ENCODE measurements at regions not wholly inside any gene's neighbourhood (a gene's known extent, or its start where the extent isn't known, plus 50 kb on each side); places are given as distances from the start of the nearest gene placed in this dataset.

DNA sequence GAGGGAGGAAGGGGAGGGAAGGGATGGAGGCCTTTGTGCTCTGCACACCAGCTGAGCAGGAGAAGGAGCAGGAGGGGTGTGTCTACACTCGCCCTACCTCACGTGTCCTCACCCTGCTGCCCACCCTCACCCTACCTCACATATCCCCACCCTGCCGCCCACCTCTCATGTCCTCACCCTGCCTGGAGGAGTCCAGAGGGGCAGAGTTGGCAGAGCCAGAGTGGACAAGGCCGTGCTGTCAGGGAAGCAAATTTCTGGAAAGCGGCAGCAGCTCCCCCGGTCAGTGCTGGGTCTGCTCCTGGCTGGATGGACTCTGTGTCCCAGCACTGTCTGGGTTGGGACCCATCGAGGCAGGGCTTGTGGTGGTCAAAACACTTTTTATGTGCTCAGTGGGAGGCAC is 799.6 kb downstream of the BRD1 start:
- Histone ChIP-seq H3K9me3 (ENCODE audit: low read length) (no peaks in the 10 kb centered on the region), H3K27me3 (ENCODE audit: insufficient read depth, low read length, poor library complexity, severe bottlenecking) (no peaks in the 10 kb centered on the region), H3K27ac (ENCODE audit: low read depth, low read length) (no peak overlapping the region), H3K4me3 (ENCODE audit: low read length) (no peak overlapping the region), H3K36me3 (ENCODE audit: insufficient read depth, low read length) (no peaks in the 10 kb centered on the region), H3K4me1 (ENCODE audit: insufficient read depth, low read length) (no peaks in the 10 kb centered on the region)
- ChIA-PET POLR2A (no interaction called here), CTCF (no interaction called here)
- H3K4me1 Mint-ChIP-seq = no peaks in the 10 kb centered on the region
- DNase-seq = peak in 1 of 5 donors; percentile 18
- H3K9me3 Mint-ChIP-seq = peaks cover 0 to 2% (median 0%) of the 10 kb centered on the region in 5 donors
- H3K4me3 Mint-ChIP-seq = no peak overlapping the region
- H3K36me3 Mint-ChIP-seq = no peaks in the 10 kb centered on the region
- H3K27ac Mint-ChIP-seq = no peak overlapping the region
- H3K27me3 Mint-ChIP-seq = peaks cover 7 to 17% of the 10 kb centered on the region in 2 donors

DNA sequence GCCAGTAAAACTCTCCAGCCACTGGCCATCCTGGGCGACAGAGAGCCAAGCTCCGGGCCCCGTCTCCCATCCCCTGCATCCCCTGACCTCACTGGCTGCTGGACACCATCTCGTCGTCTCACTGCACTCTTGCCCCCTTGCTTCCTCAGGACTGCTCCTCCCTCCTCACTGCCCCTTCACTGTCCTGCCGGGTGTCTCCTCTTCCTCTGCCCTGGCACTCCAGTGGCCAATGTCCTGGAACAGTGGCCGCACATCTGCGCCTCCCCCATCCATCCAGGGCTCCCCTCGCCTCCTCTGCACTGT is 800.4 kb downstream of the BRD1 start:
- Mint-ChIP-seq H3K27me3 (peaks cover 4 to 17% of the 10 kb centered on the region in 2 donors), H3K27ac (no peak overlapping the region), H3K4me1 (no peaks in the 10 kb centered on the region), H3K4me3 (no peak overlapping the region), H3K9me3 (peaks cover 0 to 2% (median 0%) of the 10 kb centered on the region in 5 donors), H3K36me3 (no peaks in the 10 kb centered on the region)
- Histone ChIP-seq H3K4me1 (ENCODE audit: insufficient read depth, low read length) (no peaks in the 10 kb centered on the region), H3K36me3 (ENCODE audit: insufficient read depth, low read length) (no peaks in the 10 kb centered on the region), H3K9me3 (ENCODE audit: low read length) (no peaks in the 10 kb centered on the region), H3K27me3 (ENCODE audit: insufficient read depth, low read length, poor library complexity, severe bottlenecking) (no peaks in the 10 kb centered on the region), H3K27ac (ENCODE audit: low read depth, low read length) (no peak overlapping the region), H3K4me3 (ENCODE audit: low read length) (no peak overlapping the region)
- ChIA-PET POLR2A (no interaction called here), CTCF (no interaction called here)
- DNase-seq = no peak

DNA sequence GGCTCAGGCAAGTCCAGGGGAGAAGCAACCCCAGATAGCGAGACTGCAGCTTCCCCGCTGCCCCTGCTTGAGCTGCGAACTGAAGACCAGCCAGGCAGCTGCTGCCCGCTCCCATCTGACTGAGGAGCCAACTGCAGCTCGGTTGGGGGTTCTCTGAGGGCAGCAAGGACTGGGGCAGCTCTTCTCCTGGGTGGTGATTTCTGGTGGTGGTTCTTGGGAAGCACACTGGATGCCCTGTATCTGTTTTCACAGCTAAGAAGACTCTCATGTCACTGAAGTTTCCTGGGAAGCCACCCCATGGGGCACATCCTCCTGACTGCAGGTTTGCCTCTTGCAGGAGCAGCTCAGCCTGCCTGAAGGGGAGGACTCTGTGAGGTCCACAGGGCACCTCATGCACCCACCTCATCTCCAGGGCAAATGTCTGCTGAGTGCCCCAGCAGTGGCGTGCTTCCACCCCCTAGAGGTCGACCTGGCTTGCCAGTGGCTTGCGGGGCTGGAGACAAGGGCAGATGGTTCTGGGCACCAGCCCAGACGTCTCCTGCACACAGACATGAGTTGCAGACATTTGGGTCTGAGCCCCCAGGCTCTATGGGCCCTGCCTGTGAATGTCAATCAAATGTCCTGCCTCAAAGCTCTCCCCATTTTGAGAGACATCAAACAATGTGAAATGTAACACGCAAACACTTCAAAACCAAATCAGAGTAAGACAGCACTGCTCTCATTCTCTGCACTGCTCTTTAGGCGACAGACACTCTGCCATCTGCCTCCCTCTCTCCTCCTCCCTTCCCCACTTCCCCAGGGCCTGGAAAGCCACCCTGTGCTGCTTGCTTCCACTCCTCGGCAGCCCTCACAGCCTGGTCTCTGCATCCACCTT is 800.9 kb downstream of the BRD1 start:
- H3K9me3 ChIP-seq (ENCODE audit: low read length) = no peaks in the 10 kb centered on the region
- Mint-ChIP-seq H3K9me3 (no peaks in the 10 kb centered on the region), H3K4me3 (no peak overlapping the region), H3K27me3 (peaks cover 0 to 17% of the 10 kb centered on the region in 2 donors), H3K4me1 (no peaks in the 10 kb centered on the region), H3K36me3 (no peaks in the 10 kb centered on the region), H3K27ac (no peak overlapping the region)
- H3K27ac ChIP-seq (ENCODE audit: low read depth, low read length) = no peak overlapping the region
- H3K4me3 ChIP-seq (ENCODE audit: low read length) = no peak overlapping the region
- DNase-seq = peak in 1 of 5 donors; percentile 43
- POLR2A ChIA-PET = no interaction called here
- H3K4me1 ChIP-seq (ENCODE audit: insufficient read depth, low read length) = no peaks in the 10 kb centered on the region
- no peaks in the 10 kb centered on the region for H3K27me3 ChIP-seq (ENCODE audit: insufficient read depth, low read length, poor library complexity, severe bottlenecking)
- CTCF ChIA-PET = no interaction called here
- no peaks in the 10 kb centered on the region for H3K36me3 ChIP-seq (ENCODE audit: insufficient read depth, low read length)

DNA sequence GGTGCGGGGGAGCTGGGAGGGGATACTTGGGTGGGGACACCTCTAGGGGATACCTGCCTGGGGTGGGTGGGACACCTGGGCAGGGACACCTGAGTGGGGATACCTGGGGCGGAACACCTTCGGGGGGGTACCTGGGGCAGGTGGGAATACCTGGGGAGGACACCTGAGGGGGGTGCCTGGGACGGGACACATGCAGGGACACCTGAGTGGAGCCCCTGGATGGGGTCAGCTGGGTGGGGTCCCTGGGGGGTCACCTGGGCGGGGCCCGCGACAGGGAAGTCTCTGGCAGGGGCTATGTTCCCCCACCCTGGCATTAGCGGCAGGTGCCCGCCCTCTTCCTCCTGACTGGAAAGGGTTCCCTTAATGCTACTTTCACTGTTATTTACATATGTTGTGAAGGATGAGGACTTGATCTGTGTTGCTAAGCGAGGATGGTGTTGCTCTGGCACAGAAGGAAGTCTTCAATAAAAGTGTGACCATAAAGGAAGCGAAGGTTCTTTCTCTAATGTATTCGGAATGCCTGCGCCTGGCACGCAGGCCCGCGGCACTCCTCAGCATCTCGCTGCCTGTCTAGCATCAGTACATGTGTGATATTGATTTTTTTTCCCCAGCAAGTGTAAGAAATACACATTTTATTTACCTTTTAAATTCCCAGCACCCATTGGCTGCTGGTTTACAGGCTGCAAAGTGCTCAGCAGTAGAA is 801.7 kb downstream of the BRD1 start:
- Histone ChIP-seq H3K27ac (ENCODE audit: low read depth, low read length) (no peak overlapping the region), H3K27me3 (ENCODE audit: insufficient read depth, low read length, poor library complexity, severe bottlenecking) (no peaks in the 10 kb centered on the region), H3K36me3 (ENCODE audit: insufficient read depth, low read length) (no peaks in the 10 kb centered on the region), H3K4me1 (ENCODE audit: insufficient read depth, low read length) (no peaks in the 10 kb centered on the region), H3K4me3 (ENCODE audit: low read length) (no peak overlapping the region), H3K9me3 (ENCODE audit: low read length) (no peaks in the 10 kb centered on the region)
- Mint-ChIP-seq H3K9me3 (no peaks in the 10 kb centered on the region), H3K4me3 (no peak overlapping the region), H3K27ac (no peak overlapping the region), H3K4me1 (no peaks in the 10 kb centered on the region), H3K36me3 (no peaks in the 10 kb centered on the region), H3K27me3 (peaks cover 0 to 14% of the 10 kb centered on the region in 2 donors)
- ChIA-PET POLR2A (no interaction called here), CTCF (no interaction called here)
- peak in 1 of 5 donors; percentile 35 for DNase-seq

DNA sequence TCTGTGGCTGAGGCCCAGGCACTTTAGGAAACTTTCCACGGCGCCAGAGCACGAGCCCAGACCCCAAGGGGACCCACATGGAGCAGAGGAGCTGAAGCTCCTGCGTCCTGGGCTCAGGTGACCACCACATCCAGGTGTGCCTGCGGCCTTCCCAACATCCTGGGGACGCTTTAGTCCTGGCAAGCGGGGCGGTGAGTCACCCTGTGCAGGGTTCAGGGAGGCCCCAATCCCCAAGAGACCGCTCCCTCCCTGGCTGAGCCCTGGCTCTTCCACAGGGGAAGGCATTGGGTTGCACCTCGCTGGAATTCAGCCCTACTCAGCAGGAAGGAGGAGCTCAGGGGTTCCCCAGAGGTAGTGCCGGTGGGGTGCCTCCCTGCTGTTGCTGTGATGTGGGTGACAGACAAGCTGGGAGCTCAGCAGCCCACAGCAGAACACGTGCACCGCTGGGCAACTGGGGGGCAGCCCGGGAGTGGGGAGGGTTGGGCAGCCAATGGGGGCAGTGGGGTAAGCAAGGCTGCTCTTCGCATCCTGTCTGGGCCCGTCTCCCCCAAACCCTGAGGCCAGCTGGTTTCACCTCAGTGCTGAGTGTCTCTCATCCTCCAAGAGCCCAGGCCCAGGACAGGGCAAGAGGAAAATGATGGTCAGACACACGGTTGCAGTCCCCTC is 802.8 kb downstream of the BRD1 start:
- POLR2A ChIA-PET = no interaction called here
- CTCF ChIA-PET = no interaction called here

DNA sequence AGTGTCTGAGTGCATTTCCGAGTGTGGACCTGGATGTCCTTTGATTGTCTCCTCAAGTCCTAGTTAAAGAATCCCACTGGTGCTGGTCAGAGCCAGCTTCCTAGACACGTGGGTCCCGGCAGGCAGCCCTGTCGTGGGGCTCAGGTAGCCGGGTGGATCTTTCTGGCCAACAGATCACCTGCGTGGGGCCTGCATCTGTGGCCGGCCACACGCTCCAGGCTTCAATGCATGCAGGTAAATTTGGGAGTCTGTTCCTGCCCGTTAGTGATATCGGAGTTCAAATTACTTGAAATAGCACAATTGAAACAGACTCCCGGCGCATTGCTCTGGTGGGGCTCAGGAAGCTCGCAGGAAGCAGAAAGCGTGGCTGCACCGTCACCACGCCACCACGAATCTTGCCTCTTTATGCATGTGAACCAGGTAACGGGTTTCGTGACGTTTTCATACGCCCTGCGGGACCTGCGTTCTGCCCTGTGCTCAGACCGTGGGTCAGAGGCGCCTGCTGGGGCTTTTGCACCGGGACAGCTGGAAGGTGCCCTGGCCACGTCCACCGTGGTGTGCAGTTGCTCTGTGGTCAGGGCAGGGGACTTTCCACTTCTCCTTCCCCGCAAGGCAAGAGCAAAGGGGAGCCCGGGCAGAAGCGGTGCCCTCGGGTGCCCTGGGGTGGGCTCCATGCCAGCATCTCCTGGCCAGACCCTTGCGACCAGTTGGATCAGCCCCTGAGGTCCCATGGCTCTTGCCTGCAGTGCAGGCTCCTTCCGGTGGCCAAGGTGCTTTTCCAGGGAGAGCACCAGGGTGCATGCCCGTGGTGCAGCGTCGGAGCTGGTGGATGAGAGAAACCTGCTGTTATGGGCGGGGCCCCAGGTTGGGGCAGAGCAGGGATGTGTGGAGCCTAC is 803.5 kb downstream of the BRD1 start:
- peaks cover 0 to 13% of the 10 kb centered on the region in 2 donors for H3K27me3 Mint-ChIP-seq
- CTCF ChIA-PET = no interaction called here
- no peaks in the 10 kb centered on the region for H3K9me3 Mint-ChIP-seq

More for the DNA sequence above, 802.8 kb downstream of the BRD1 start:
- Mint-ChIP-seq H3K4me1 (no peaks in the 10 kb centered on the region), H3K27me3 (peaks cover 0 to 13% of the 10 kb centered on the region in 2 donors), H3K27ac (no peak overlapping the region), H3K36me3 (no peaks in the 10 kb centered on the region), H3K4me3 (peak overlapping the region in 1 of 7 donors; percentile 54), H3K9me3 (no peaks in the 10 kb centered on the region)
- peak in 1 of 5 donors; percentile 26 for DNase-seq
- H3K27ac ChIP-seq (ENCODE audit: low read depth, low read length) = no peak overlapping the region
- H3K27me3 ChIP-seq (ENCODE audit: insufficient read depth, low read length, poor library complexity, severe bottlenecking) = no peaks in the 10 kb centered on the region
- H3K4me1 ChIP-seq (ENCODE audit: insufficient read depth, low read length) = no peaks in the 10 kb centered on the region
- H3K4me3 ChIP-seq (ENCODE audit: low read length) = no peak overlapping the region
- H3K36me3 ChIP-seq (ENCODE audit: insufficient read depth, low read length) = no peaks in the 10 kb centered on the region
- H3K9me3 ChIP-seq (ENCODE audit: low read length) = no peaks in the 10 kb centered on the region

DNA sequence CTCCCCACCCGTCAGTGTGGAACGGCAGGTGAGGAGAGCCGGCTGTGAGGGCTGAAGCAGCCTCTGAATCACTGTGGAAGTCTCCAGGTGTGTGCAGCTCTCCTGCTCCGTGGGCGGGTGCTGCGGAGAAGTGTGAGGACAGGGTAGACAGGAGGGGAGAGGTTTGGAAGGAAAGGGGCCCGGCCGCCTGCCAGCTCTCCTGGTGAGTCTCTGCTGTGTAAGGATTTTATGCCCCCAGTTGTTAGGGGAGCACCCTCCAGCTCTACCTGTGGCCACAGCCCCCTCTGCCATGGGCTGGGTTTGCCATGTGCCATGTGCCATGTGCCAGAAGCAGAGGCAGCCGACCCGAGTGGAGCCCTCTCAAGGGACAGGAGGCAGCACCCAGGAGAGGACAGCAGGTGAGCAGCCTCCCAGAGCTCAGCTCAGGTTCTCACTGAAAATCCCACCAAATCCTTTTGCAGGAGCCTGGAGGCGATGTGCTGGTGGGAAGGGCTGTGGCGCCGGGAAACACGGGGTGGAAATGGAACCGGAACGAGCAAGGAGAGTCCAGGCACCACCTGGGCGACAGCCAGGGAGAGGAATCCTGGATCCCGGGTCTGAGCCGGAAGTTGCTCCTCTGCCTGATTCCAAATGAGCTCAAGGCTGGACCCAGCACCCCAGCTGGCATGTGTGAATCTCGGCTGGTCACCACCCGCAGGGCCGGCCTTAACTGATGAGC is 804.4 kb downstream of the BRD1 start:
- no peak overlapping the region for H3K27ac Mint-ChIP-seq
- DNase-seq = peak in 1 of 5 donors; percentile 28
- H3K9me3 Mint-ChIP-seq = no peaks in the 10 kb centered on the region
- ChIA-PET POLR2A (no interaction called here), CTCF (no interaction called here)
- Histone ChIP-seq H3K4me1 (ENCODE audit: insufficient read depth, low read length) (no peaks in the 10 kb centered on the region), H3K27ac (ENCODE audit: low read depth, low read length) (no peak overlapping the region), H3K36me3 (ENCODE audit: insufficient read depth, low read length) (no peaks in the 10 kb centered on the region), H3K27me3 (ENCODE audit: insufficient read depth, low read length, poor library complexity, severe bottlenecking) (no peaks in the 10 kb centered on the region), H3K4me3 (ENCODE audit: low read length) (no peak overlapping the region), H3K9me3 (ENCODE audit: low read length) (no peaks in the 10 kb centered on the region)
- H3K36me3 Mint-ChIP-seq = no peaks in the 10 kb centered on the region
- peaks cover 0 to 10% of the 10 kb centered on the region in 2 donors for H3K27me3 Mint-ChIP-seq
- H3K4me1 Mint-ChIP-seq = no peaks in the 10 kb centered on the region
- no peak overlapping the region for H3K4me3 Mint-ChIP-seq

More for the DNA sequence above, 803.5 kb downstream of the BRD1 start:
- no peaks in the 10 kb centered on the region for H3K4me1 Mint-ChIP-seq
- H3K4me3 Mint-ChIP-seq = no peak overlapping the region
- no peak overlapping the region for H3K4me3 ChIP-seq (ENCODE audit: low read length)
- POLR2A ChIA-PET = no interaction called here
- H3K27ac ChIP-seq (ENCODE audit: low read depth, low read length) = no peak overlapping the region
- H3K36me3 Mint-ChIP-seq = no peaks in the 10 kb centered on the region
- H3K4me1 ChIP-seq (ENCODE audit: insufficient read depth, low read length) = no peaks in the 10 kb centered on the region
- no peaks in the 10 kb centered on the region for H3K27me3 ChIP-seq (ENCODE audit: insufficient read depth, low read length, poor library complexity, severe bottlenecking)
- no peaks in the 10 kb centered on the region for H3K9me3 ChIP-seq (ENCODE audit: low read length)
- no peak overlapping the region for H3K27ac Mint-ChIP-seq
- no peaks in the 10 kb centered on the region for H3K36me3 ChIP-seq (ENCODE audit: insufficient read depth, low read length)
- DNase-seq = peak in 1 of 5 donors; percentile 30

Data from CD8-positive, alpha-beta memory T cell (primary cell).